OCI-LY7 (cell line): ENCODE measurements at regions not wholly inside any gene's neighbourhood (a gene's known extent, or its start where the extent isn't known, plus 50 kb on each side); places are given as distances from the start of the nearest gene placed in this dataset.

Experiments used
- CTCF ChIP-seq: fragments of 200-600 bp; sonication (generic); conservative IDR thresholded peaks from 2 replicates; pipeline ENCODE4 v1.5.1; 2014; ENCODE audit warnings: mild to moderate bottlenecking, antibody characterized with exemption, low read length, moderate library complexity, mixed read lengths
- EZH2phosphoT487 ChIP-seq: fragments of 200-600 bp; sonication (generic); IDR thresholded peaks from 2 replicates; pipeline ENCODE4 v1.6.1; 2018; ENCODE audit warnings: low read depth, borderline replicate concordance, mild to moderate bottlenecking, mixed run types, antibody characterized with exemption, low read length, moderate library complexity, mixed read lengths

DNA sequence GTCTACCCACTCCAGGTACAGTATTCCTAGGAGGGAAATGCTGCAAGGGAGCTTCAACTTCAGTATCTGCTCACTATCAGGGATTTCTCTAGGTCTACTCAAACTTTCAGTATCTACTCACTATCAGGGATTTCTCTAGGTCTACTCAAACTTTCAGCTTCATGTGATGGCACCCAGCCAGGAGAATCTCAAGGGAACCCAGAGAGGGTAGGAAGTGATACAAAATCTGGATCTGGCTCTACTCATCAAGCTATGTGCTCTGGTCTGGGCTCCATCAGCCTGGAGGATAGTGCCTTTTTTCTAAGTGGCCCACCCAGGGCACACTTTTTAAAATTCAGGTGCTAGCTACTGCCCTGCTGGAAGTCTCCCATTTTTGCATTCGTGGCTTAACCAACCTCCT is 52.3 kb upstream of the FNDC3A start:
- TF ChIP-seq CTCF (no peak), EZH2phosphoT487 (no peak)
